ENCODE measurements at regions not wholly inside any gene's neighbourhood (a gene's known extent, or its start where the extent isn't known, plus 50 kb on each side); places are given as distances from the start of the nearest gene placed in this dataset.

DNA sequence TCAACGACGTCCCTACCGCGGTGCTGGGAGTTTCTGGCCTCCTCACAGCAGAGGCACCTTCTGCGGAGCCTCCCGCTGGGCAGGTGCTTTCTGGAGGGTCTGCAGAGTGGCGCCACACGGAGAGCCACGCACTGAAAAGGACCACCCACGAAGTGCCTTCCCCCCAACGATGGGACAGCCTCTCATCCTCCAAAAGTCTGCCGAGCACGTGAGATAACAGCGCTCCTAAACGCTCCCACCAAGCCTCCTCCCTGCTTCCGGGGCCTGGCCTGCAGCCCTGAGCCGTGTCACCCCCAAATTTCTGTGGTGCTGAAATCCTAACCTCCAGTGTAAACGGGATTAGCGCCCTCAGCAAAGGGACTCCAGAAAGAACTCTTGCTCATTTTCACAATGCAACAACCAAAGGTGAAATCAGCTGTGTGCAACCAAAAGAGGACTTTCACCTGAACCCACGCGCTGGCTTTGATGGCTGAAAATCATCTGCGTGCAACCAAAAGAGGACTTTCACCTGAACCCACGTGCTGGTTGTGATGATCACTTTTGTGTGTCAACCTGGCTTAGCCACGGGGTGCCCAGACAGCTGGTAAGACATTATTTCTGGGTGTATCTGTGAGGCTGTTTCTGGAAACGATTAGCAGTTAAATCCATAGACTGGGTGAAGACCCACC lies 924.6 kb downstream of the BRD1 start (continued):
- no peak for TF ChIP-seq ZNF607 (CRISPR knock-in tag; IDR thresholded peaks at IDR 0.05; ENCODE audit: borderline replicate concordance)
- no peak for TF ChIP-seq ZNF616 (CRISPR knock-in tag; IDR thresholded peaks at IDR 0.05; ENCODE audit: low read depth)
- no peak for TF ChIP-seq ZNF547 (CRISPR knock-in tag; IDR thresholded peaks at IDR 0.05)
- TF ChIP-seq HNF4A (CRISPR knock-in tag; IDR thresholded peaks at IDR 0.05), result peak; percentile 70
- no peak for TF ChIP-seq TBP (CRISPR knock-in tag; IDR thresholded peaks at IDR 0.05)
- TF ChIP-seq FOXA1 (IDR thresholded peaks at IDR 0.05), result no peak
- no peak for TF ChIP-seq FOXA1 (CRISPR knock-in tag; IDR thresholded peaks at IDR 0.05)
- no peak for TF ChIP-seq ZNF33A (CRISPR knock-in tag; IDR thresholded peaks at IDR 0.05; ENCODE audit: borderline replicate concordance)
- TF ChIP-seq, protein P1, sequence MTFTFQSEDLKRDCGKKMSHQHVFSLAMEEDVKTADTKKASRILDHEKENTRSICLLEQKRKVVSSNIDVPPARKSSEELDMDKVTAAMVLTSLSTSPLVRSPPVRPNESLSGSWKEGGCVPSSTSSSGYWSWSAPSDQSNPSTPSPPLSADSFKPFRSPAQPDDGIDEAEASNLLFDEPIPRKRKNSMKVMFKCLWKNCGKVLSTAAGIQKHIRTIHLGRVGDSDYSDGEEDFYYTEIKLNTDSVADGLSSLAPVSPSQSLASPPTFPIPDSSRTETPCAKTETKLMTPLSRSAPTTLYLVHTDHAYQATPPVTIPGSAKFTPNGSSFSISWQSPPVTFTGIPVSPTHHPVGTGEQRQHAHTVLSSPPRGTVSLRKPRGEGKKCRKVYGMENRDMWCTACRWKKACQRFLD (CRISPR knock-in tag; IDR thresholded peaks at IDR 0.05; ENCODE audit: borderline replicate concordance), result no peak
- TF ChIP-seq HES4 (CRISPR knock-in tag; IDR thresholded peaks at IDR 0.05; ENCODE audit: borderline replicate concordance), result no peak
- no peak for TF ChIP-seq SALL2 (CRISPR knock-in tag; IDR thresholded peaks at IDR 0.05)
- TF ChIP-seq, protein P2, sequence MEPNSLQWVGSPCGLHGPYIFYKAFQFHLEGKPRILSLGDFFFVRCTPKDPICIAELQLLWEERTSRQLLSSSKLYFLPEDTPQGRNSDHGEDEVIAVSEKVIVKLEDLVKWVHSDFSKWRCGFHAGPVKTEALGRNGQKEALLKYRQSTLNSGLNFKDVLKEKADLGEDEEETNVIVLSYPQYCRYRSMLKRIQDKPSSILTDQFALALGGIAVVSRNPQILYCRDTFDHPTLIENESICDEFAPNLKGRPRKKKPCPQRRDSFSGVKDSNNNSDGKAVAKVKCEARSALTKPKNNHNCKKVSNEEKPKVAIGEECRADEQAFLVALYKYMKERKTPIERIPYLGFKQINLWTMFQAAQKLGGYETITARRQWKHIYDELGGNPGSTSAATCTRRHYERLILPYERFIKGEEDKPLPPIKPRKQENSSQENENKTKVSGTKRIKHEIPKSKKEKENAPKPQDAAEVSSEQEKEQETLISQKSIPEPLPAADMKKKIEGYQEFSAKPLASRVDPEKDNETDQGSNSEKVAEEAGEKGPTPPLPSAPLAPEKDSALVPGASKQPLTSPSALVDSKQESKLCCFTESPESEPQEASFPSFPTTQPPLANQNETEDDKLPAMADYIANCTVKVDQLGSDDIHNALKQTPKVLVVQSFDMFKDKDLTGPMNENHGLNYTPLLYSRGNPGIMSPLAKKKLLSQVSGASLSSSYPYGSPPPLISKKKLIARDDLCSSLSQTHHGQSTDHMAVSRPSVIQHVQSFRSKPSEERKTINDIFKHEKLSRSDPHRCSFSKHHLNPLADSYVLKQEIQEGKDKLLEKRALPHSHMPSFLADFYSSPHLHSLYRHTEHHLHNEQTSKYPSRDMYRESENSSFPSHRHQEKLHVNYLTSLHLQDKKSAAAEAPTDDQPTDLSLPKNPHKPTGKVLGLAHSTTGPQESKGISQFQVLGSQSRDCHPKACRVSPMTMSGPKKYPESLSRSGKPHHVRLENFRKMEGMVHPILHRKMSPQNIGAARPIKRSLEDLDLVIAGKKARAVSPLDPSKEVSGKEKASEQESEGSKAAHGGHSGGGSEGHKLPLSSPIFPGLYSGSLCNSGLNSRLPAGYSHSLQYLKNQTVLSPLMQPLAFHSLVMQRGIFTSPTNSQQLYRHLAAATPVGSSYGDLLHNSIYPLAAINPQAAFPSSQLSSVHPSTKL (CRISPR knock-in tag; IDR thresholded peaks at IDR 0.05), result 0 out of 2 replicates have a peak, but pooled peaks have one; percentile 19
- no peak for TF ChIP-seq SKI (IDR thresholded peaks at IDR 0.05; ENCODE audit: partially characterized antibody)
- TF ChIP-seq KLF12 (CRISPR knock-in tag; IDR thresholded peaks at IDR 0.05; ENCODE audit: borderline replicate concordance), result no peak
- TF ChIP-seq ISX (CRISPR knock-in tag; conservative IDR thresholded peaks at IDR 0.05), result no peak
- no peak for TF ChIP-seq HNRNPL (IDR thresholded peaks at IDR 0.05; ENCODE audit: low read depth, low read length)
- TF ChIP-seq SATB2 (CRISPR knock-in tag; IDR thresholded peaks at IDR 0.05), result no peak
- TF ChIP-seq, protein P3, sequence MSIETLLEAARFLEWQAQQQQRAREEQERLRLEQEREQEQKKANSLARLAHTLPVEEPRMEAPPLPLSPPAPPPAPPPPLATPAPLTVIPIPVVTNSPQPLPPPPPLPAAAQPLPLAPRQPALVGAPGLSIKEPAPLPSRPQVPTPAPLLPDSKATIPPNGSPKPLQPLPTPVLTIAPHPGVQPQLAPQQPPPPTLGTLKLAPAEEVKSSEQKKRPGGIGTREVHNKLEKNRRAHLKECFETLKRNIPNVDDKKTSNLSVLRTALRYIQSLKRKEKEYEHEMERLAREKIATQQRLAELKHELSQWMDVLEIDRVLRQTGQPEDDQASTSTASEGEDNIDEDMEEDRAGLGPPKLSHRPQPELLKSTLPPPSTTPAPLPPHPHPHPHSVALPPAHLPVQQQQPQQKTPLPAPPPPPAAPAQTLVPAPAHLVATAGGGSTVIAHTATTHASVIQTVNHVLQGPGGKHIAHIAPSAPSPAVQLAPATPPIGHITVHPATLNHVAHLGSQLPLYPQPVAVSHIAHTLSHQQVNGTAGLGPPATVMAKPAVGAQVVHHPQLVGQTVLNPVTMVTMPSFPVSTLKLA (IDR thresholded peaks at IDR 0.05), result no peak
- no peak for TF ChIP-seq HMG20A (CRISPR knock-in tag; IDR thresholded peaks at IDR 0.05; ENCODE audit: borderline replicate concordance)
- TF ChIP-seq, protein P4, sequence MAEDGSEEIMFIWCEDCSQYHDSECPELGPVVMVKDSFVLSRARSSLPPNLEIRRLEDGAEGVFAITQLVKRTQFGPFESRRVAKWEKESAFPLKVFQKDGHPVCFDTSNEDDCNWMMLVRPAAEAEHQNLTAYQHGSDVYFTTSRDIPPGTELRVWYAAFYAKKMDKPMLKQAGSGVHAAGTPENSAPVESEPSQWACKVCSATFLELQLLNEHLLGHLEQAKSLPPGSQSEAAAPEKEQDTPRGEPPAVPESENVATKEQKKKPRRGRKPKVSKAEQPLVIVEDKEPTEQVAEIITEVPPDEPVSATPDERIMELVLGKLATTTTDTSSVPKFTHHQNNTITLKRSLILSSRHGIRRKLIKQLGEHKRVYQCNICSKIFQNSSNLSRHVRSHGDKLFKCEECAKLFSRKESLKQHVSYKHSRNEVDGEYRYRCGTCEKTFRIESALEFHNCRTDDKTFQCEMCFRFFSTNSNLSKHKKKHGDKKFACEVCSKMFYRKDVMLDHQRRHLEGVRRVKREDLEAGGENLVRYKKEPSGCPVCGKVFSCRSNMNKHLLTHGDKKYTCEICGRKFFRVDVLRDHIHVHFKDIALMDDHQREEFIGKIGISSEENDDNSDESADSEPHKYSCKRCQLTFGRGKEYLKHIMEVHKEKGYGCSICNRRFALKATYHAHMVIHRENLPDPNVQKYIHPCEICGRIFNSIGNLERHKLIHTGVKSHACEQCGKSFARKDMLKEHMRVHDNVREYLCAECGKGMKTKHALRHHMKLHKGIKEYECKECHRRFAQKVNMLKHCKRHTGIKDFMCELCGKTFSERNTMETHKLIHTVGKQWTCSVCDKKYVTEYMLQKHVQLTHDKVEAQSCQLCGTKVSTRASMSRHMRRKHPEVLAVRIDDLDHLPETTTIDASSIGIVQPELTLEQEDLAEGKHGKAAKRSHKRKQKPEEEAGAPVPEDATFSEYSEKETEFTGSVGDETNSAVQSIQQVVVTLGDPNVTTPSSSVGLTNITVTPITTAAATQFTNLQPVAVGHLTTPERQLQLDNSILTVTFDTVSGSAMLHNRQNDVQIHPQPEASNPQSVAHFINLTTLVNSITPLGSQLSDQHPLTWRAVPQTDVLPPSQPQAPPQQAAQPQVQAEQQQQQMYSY (CRISPR knock-in tag; IDR thresholded peaks at IDR 0.05), result no peak

Measured in HepG2 (cell line).